GM21515 (cell line): ENCODE measurements at regions not wholly inside any gene's neighbourhood (a gene's known extent, or its start where the extent isn't known, plus 50 kb on each side); places are given as distances from the start of the nearest gene placed in this dataset.
"Not testable (repeated sequence)": the region's sequence is repeated elsewhere in the genome, so short reads cannot be mapped to it uniquely, and the experiment has no call there.

ENCODE experiments used
- ATAC-seq: cut with Tn5 transposase; IDR thresholded peaks from one replicate; pipeline ENCODE4 v1.9.1; 2021; ENCODE audit not compliant: unreplicated experiment

- no peak for ATAC-seq
These were observed 105.6 kb upstream of the DAPK1 start for GRCh38 chr9:87392086-87392485.

GRCh38 chr9:87393706-87394230 is 103.9 kb upstream of the DAPK1 start:
- no peak for ATAC-seq

GRCh38 chr9:87395804-87396479 is 101.7 kb upstream of the DAPK1 start:
- ATAC-seq, result no peak

- ATAC-seq, result no peak
These were observed 96.0 kb upstream of the DAPK1 start for GRCh38 chr9:87401681-87402080.

- ATAC-seq, result no peak
These were observed 95.1 kb upstream of the DAPK1 start for GRCh38 chr9:87402537-87402936.

- ATAC-seq, result no peak
These were observed 91.8 kb upstream of the DAPK1 start for GRCh38 chr9:87405677-87406542.

GRCh38 chr9:87406543-87407166 is 91.0 kb upstream of the DAPK1 start:
- ATAC-seq, result no peak

GRCh38 chr9:87410047-87411005 is 87.3 kb upstream of the DAPK1 start:
- ATAC-seq, result not testable (repeated sequence)

- ATAC-seq, result no peak
These were observed 76.8 kb upstream of the DAPK1 start for GRCh38 chr9:87420884-87421283.

GRCh38 chr9:87421734-87422133 is 75.9 kb upstream of the DAPK1 start:
- ATAC-seq, result no peak

- no peak for ATAC-seq
These were observed 74.7 kb upstream of the DAPK1 start for GRCh38 chr9:87422999-87423398.

- not testable (repeated sequence) for ATAC-seq
These were observed 73.8 kb upstream of the DAPK1 start for GRCh38 chr9:87423885-87424284.

GRCh38 chr9:87425202-87425601 is 72.5 kb upstream of the DAPK1 start:
- ATAC-seq, result no peak

- ATAC-seq, result no peak
These were observed 69.7 kb upstream of the DAPK1 start for GRCh38 chr9:87427851-87428506.

- ATAC-seq, result no peak
These were observed 69.0 kb upstream of the DAPK1 start for GRCh38 chr9:87428659-87429058.

- no peak for ATAC-seq
These were observed 65.8 kb upstream of the DAPK1 start for GRCh38 chr9:87431837-87432236.

GRCh38 chr9:87433853-87434252 is 63.8 kb upstream of the DAPK1 start:
- no peak for ATAC-seq

GRCh38 chr9:87434366-87434765 is 63.3 kb upstream of the DAPK1 start:
- ATAC-seq, result no peak

GRCh38 chr9:87435189-87435880 is 62.3 kb upstream of the DAPK1 start:
- ATAC-seq, result no peak
